ENCODE measurements at regions not wholly inside any gene's neighbourhood (a gene's known extent, or its start where the extent isn't known, plus 50 kb on each side); places are given as distances from the start of the nearest gene placed in this dataset.

DNA sequence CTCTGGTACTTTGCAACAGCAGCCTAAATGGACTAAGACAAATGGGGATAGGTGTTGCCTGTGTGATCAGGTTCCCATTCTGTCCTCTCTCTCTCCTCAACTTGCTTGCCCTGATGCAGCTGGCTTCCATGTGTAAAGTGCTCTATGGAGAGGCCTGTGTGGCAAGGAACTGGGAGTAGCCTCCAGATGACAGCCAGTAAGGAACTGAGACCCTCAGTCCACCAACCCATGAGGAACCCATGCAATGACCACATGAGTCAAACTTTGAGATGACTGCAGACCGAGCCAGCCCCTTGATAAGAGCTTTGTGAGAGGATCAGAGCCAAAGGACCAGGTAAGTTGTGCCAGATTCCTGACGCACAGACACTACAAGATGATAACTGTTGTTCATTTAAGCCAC lies 74.6 kb upstream of the ADPGK start:
- TF ChIP-seq, protein P1, sequence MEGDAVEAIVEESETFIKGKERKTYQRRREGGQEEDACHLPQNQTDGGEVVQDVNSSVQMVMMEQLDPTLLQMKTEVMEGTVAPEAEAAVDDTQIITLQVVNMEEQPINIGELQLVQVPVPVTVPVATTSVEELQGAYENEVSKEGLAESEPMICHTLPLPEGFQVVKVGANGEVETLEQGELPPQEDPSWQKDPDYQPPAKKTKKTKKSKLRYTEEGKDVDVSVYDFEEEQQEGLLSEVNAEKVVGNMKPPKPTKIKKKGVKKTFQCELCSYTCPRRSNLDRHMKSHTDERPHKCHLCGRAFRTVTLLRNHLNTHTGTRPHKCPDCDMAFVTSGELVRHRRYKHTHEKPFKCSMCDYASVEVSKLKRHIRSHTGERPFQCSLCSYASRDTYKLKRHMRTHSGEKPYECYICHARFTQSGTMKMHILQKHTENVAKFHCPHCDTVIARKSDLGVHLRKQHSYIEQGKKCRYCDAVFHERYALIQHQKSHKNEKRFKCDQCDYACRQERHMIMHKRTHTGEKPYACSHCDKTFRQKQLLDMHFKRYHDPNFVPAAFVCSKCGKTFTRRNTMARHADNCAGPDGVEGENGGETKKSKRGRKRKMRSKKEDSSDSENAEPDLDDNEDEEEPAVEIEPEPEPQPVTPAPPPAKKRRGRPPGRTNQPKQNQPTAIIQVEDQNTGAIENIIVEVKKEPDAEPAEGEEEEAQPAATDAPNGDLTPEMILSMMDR (conservative IDR thresholded peaks at IDR 0.05; ENCODE audit: low read depth, low read length): no peak
- no peak for TF ChIP-seq EZH2 (IDR thresholded peaks at IDR 0.05; ENCODE audit: borderline replicate concordance, low read depth, low read length, poor library complexity, severe bottlenecking)
